HCT116 (cell line): ENCODE measurements at regions not wholly inside any gene's neighbourhood (a gene's known extent, or its start where the extent isn't known, plus 50 kb on each side); places are given as distances from the start of the nearest gene placed in this dataset.

ENCODE experiments used
- ATAC-seq: fragments of 200-7000 bp; cut with Tn5 transposase; 2 replicates; pipeline ENCODE4 v1.9.1; 2020; ENCODE audit warnings: mild to moderate bottlenecking, moderate library complexity
- BruUV-seq: library from RNA; stranded (reverse); fragments of 400-500 nt; replicated peaks from 2 replicates; lab custom pipeline; 2021; lab: Mats Ljungman, UMichigan
- CTCF ChIA-PET: fragments of 300-600 bp; sonication (Branson Sonifier 250); formaldehyde crosslinking; loops from one replicate; lab custom pipeline; 2021; ENCODE audit warnings: antibody characterized with exemption; lab: Charles Lee
- POLR2A ChIA-PET: fragments of 300-600, 350-600 bp; sonication (Branson Sonifier 250); formaldehyde crosslinking; loops from one replicate; lab custom pipeline; 2021; ENCODE audit warnings: antibody characterized with exemption; lab: Charles Lee
- RAD21 ChIA-PET, 2 experiments: fragments of 300-600 bp; sonication (Branson Sonifier 250); formaldehyde crosslinking; loops; one replicate each; lab custom pipeline; 2023; ENCODE audit warnings: low total read pairs in 2 of 2; ENCODE audit not compliant: uncharacterized antibody in 2 of 2, unreplicated experiment in 2 of 2, low non-redundant PET in 1 of 2; lab: Charles Lee
- DNase-seq: peaks from one replicate; pipeline ENCODE4 v3.0.0-alpha.2; 2010; ENCODE audit warnings: low read depth, low spot score
- H2AFZ ChIP-seq: fragments of 200-600 bp; shearing (Covaris generic), sonication (generic); 2 replicates; pipeline ENCODE4 v1.6.1; 2017; ENCODE audit warnings: low read depth, mixed run types, mixed read lengths, antibody characterized with exemption, low read length; ENCODE audit not compliant: poor library complexity, severe bottlenecking
- H3K27ac ChIP-seq: 2 replicates; pipeline ENCODE4 v1.5.1; 2012; ENCODE audit warnings: low read depth, low read length
- H3K27me3 ChIP-seq: fragments of 200-600 bp; sonication (generic); 2 replicates; pipeline ENCODE4 v1.6.1; 2016; ENCODE audit warnings: mixed run types, low read length, mixed read lengths; ENCODE audit not compliant: insufficient read depth
- H3K36me3 ChIP-seq, 2 experiments: fragments of 200-500 bp in 1 of 2; fragments of 200-600 bp in 1 of 2; sonication (Bioruptor generic) in 1 of 2; sonication (generic) in 1 of 2; 2 replicates each; pipeline versions ENCODE4 v1.5.1 to v1.6.1; 2014 to 2016; ENCODE audit warnings: low read length in 2 of 2, inconsistent platforms in 1 of 2, mixed read lengths in 1 of 2, mixed run types in 1 of 2; ENCODE audit not compliant: insufficient read depth in 2 of 2, control insufficient read depth in 1 of 2
- H3K4me1 ChIP-seq, 2 experiments: fragments of 200-600 bp in 1 of 2; sonication (generic) in 1 of 2; 2 replicates each; pipeline versions ENCODE4 v1.5.1 to v1.6.1; 2012 to 2017; ENCODE audit warnings: low read length in 2 of 2, inconsistent platforms in 1 of 2, mild to moderate bottlenecking in 1 of 2, mixed read lengths in 1 of 2, mixed run types in 1 of 2, moderate library complexity in 1 of 2; ENCODE audit not compliant: insufficient read depth in 2 of 2, control insufficient read depth in 1 of 2
- H3K4me2 ChIP-seq: fragments of 200-600 bp; sonication (generic); 2 replicates; pipeline ENCODE4 v1.6.1; 2017; ENCODE audit warnings: mixed run types, low read length, mixed read lengths
- H3K4me3 ChIP-seq, 2 experiments: fragments of 200-600 bp in 1 of 2; sonication (generic) in 1 of 2; replicated peaks in 1 of 2; 2 replicates each; pipeline ENCODE4 v1.5.1; 2011 to 2016; ENCODE audit warnings: low read length in 2 of 2, control low read depth in 1 of 2, low read depth in 1 of 2, mild to moderate bottlenecking in 1 of 2, mixed read lengths in 1 of 2, mixed run types in 1 of 2
- H3K79me2 ChIP-seq: fragments of 200-600 bp; sonication (generic); 2 replicates; pipeline ENCODE4 v1.6.1; 2017; ENCODE audit warnings: mild to moderate bottlenecking, mixed run types, low read length, moderate library complexity, mixed read lengths; ENCODE audit not compliant: insufficient read depth
- H3K9ac ChIP-seq: fragments of 200-600 bp; sonication (generic); 2 replicates; pipeline ENCODE4 v1.6.1; 2016; ENCODE audit warnings: low read length, mixed read lengths
- H3K9me2 ChIP-seq: fragments of 200-600 bp; sonication (generic), shearing (Covaris generic); 2 replicates; pipeline ENCODE4 v1.6.1; 2017; ENCODE audit warnings: mixed run types, mild to moderate bottlenecking, moderate library complexity; ENCODE audit not compliant: insufficient read depth
- H3K9me3 ChIP-seq, 2 experiments: fragments of 200-500 bp in 1 of 2; fragments of 200-600 bp in 1 of 2; sonication (Bioruptor generic) in 1 of 2; sonication (generic) in 1 of 2; 2 replicates each; pipeline ENCODE4 v1.6.1; 2014 to 2017; ENCODE audit warnings: low read length in 2 of 2, mixed read lengths in 2 of 2, inconsistent platforms in 1 of 2, low read depth in 1 of 2, mild to moderate bottlenecking in 1 of 2, mixed run types in 1 of 2, moderate library complexity in 1 of 2; ENCODE audit not compliant: control insufficient read depth in 1 of 2, insufficient read depth in 1 of 2
- H4K20me1 ChIP-seq: fragments of 200-600 bp; sonication (generic), shearing (Covaris generic); 2 replicates; pipeline ENCODE4 v1.6.1; 2017; ENCODE audit warnings: mixed run types, mild to moderate bottlenecking, moderate library complexity; ENCODE audit not compliant: insufficient read depth
- CEBPB ChIP-seq: IDR thresholded peaks from 2 replicates; pipeline ENCODE4 v1.6.1; 2012; ENCODE audit warnings: low read depth
- CTCF ChIP-seq, 3 experiments: fragments of 200-600 bp in 1 of 3; sonication (generic) in 1 of 3; IDR thresholded peaks in 2 of 3; conservative IDR thresholded peaks in 1 of 3; 2 replicates each; pipeline ENCODE4 v1.5.1; 2012 to 2017; ENCODE audit warnings: low read depth in 2 of 3, low read length in 2 of 3, antibody characterized with exemption in 1 of 3, borderline replicate concordance in 1 of 3, control low read depth in 1 of 3, mild to moderate bottlenecking in 1 of 3, mixed read lengths in 1 of 3, mixed run types in 1 of 3, moderate library complexity in 1 of 3; ENCODE audit not compliant: insufficient read depth in 1 of 3
- EZH2phosphoT487 ChIP-seq: fragments of 200-600 bp; IDR thresholded peaks from 2 replicates; pipeline ENCODE4 v1.6.1; 2018; ENCODE audit warnings: antibody characterized with exemption, borderline replicate concordance
- FOSL1 ChIP-seq: IDR thresholded peaks from 2 replicates; pipeline ENCODE4 v1.6.1; 2012; ENCODE audit warnings: low read depth
- JUND ChIP-seq: IDR thresholded peaks from 2 replicates; pipeline ENCODE4 v1.6.1; 2012
- POLR2AphosphoS5 ChIP-seq: IDR thresholded peaks from 2 replicates; pipeline ENCODE4 v1.6.1; 2011; ENCODE audit warnings: mild to moderate bottlenecking, low read depth, low read length, moderate library complexity
- RAD21 ChIP-seq: IDR thresholded peaks from 2 replicates; pipeline ENCODE4 v1.6.1; 2012; ENCODE audit warnings: low read depth, mild to moderate bottlenecking
- REST ChIP-seq: IDR thresholded peaks from 2 replicates; pipeline ENCODE4 v1.6.1; 2012; ENCODE audit warnings: low read depth
- SP1 ChIP-seq: IDR thresholded peaks from 2 replicates; pipeline ENCODE4 v1.6.1; 2012; ENCODE audit warnings: low read depth
- YY1 ChIP-seq: IDR thresholded peaks from 2 replicates; pipeline ENCODE4 v1.6.1; 2011; ENCODE audit warnings: low read length, low read depth, moderate library complexity, mild to moderate bottlenecking; ENCODE audit not compliant: insufficient replicate concordance; ENCODE audit errors: extremely low read depth
- ZBTB33 ChIP-seq: IDR thresholded peaks from 2 replicates; pipeline ENCODE4 v1.6.1; 2011; ENCODE audit warnings: mild to moderate bottlenecking, low read length, moderate library complexity; ENCODE audit not compliant: insufficient replicate concordance; ENCODE audit errors: extremely low read depth
- ZFX ChIP-seq: fragments of 450-650 bp; IDR thresholded peaks from 2 replicates; pipeline ENCODE4 v1.6.1; 2017
- ZNF274 ChIP-seq: fragments of 200-500 bp; sonication (Bioruptor generic); IDR thresholded peaks from 2 replicates; pipeline ENCODE4 v1.6.1; 2014; ENCODE audit warnings: mild to moderate bottlenecking, low read depth, low read length, inconsistent platforms
- intact Hi-C: fragments of 100-400 bp; cut with micrococcal nuclease; formaldehyde crosslinking; loops from 2 replicates; pipeline ENCODE4 v1.10.0; 2022

GRCh38 chr14:98101323-98101722, 1170.7 kb downstream of the BCL11B start:
- Histone ChIP-seq H4K20me1 (no peaks in the 10 kb centered on the region), H3K9me2 (no peaks in the 10 kb centered on the region), H3K36me3 (no peaks in the 10 kb centered on the region), H2AFZ (no peak overlapping the region), H3K27me3 (no peaks in the 10 kb centered on the region), H3K4me2 (no peak overlapping the region), H3K4me3 (no peak overlapping the region), H3K4me1 (no peaks in the 10 kb centered on the region), H3K9me3 (no peaks in the 10 kb centered on the region), H3K9ac (no peak overlapping the region), H3K27ac (no peak overlapping the region), H3K79me2 (no peaks in the 10 kb centered on the region)
- RAD21 ChIA-PET = no interaction called here
- no TSS peak for BruUV-seq
- intact Hi-C loops = no loop called here
- ATAC-seq (no peak), DNase-seq (no peak)
- CTCF ChIA-PET = no interaction called here
- POLR2A ChIA-PET = no interaction called here
- TF ChIP-seq FOSL1 = no peak
- no peak for TF ChIP-seq ZNF274
- TF ChIP-seq YY1 = no peak
- TF ChIP-seq RAD21 = no peak
- TF ChIP-seq SP1 = no peak
- TF ChIP-seq ZFX = no peak
- TF ChIP-seq POLR2AphosphoS5 = no peak
- TF ChIP-seq EZH2phosphoT487 = no peak
- no peak for TF ChIP-seq ZBTB33
- no peak for TF ChIP-seq JUND

- Histone ChIP-seq H3K9ac (no peak overlapping the region), H3K27ac (no peak overlapping the region), H3K9me3 (no peaks in the 10 kb centered on the region), H3K4me3 (no peak overlapping the region), H3K79me2 (no peaks in the 10 kb centered on the region), H3K27me3 (no peaks in the 10 kb centered on the region), H4K20me1 (no peaks in the 10 kb centered on the region), H3K9me2 (no peaks in the 10 kb centered on the region), H3K4me1 (no peaks in the 10 kb centered on the region), H3K36me3 (no peaks in the 10 kb centered on the region), H3K4me2 (no peak overlapping the region), H2AFZ (no peak overlapping the region)
- ATAC-seq (no peak), DNase-seq (no peak)
- CTCF ChIA-PET = no interaction called here
- POLR2A ChIA-PET = no interaction called here
- BruUV-seq = no TSS peak
- RAD21 ChIA-PET = no interaction called here
- intact Hi-C loops = no loop called here
- no peak for TF ChIP-seq CEBPB
- no peak for TF ChIP-seq CTCF (IDR thresholded peaks at IDR 0.05 in 2 of 3, conservative IDR thresholded peaks at IDR 0.05 in 1 of 3; ENCODE audit: borderline replicate concordance in 1 of 3, insufficient read depth in 1 of 3, low read depth in 2 of 3, low read length in 2 of 3)
- no peak for TF ChIP-seq EZH2phosphoT487
- TF ChIP-seq REST = no peak
- TF ChIP-seq POLR2AphosphoS5 = no peak
- TF ChIP-seq RAD21 = no peak
- TF ChIP-seq YY1 = no peak
- no peak for TF ChIP-seq JUND
These were observed 1168.3 kb downstream of the BCL11B start for GRCh38 chr14:98103705-98104104.
